ENCODE measurements at regions not wholly inside any gene's neighbourhood (a gene's known extent, or its start where the extent isn't known, plus 50 kb on each side); places are given as distances from the start of the nearest gene placed in this dataset.

- intact Hi-C loops (cut with micrococcal nuclease) = no loop called here
- H3K9me3 ChIP-seq (replicated peaks; ENCODE audit: control insufficient read depth, insufficient read depth, low read length) = no peaks in the 10 kb centered on the region
- H3K4me2 ChIP-seq (ENCODE audit: insufficient read depth, low read length) = no peak overlapping the region
- H3K79me2 ChIP-seq (ENCODE audit: control insufficient read depth, insufficient read depth, low read length) = no peaks in the 10 kb centered on the region
- no peak overlapping the region for H3K9ac ChIP-seq (replicated peaks; ENCODE audit: extremely low read depth, insufficient read depth, low read length)
- FAIRE-seq (no peak), DNase-seq (ENCODE audit: low read depth, low spot score) (no peak)
- POLR2A ChIA-PET = no interaction called here
- dilution Hi-C loops (cut with MboI; ENCODE audit: extremely low pct_ligation_motif_present, low sequenced_read_pairs) = no loop called here
- BruUV-seq (replicated peaks) = no TSS peak
- H3K36me3 ChIP-seq (ENCODE audit: control insufficient read depth in 2 of 2, extremely low read depth in 1 of 2, insufficient read depth in 2 of 2, low read length in 2 of 2) = no peaks in the 10 kb centered on the region
- no peak overlapping the region for H3K27ac ChIP-seq (ENCODE audit: insufficient read depth, low read depth, low read length)
- H3K9me1 ChIP-seq (replicated peaks; ENCODE audit: control insufficient read depth, extremely low read depth, insufficient read depth, low read length) = no peaks in the 10 kb centered on the region
- no peaks in the 10 kb centered on the region for H4K20me1 ChIP-seq (replicated peaks; ENCODE audit: control insufficient read depth, extremely low read depth, insufficient read depth, low read length)
- peaks cover 3% of the 10 kb centered on the region for H3K4me1 ChIP-seq (ENCODE audit: control insufficient read depth, extremely low read depth, insufficient read depth, low read length)
- H3K4me3 ChIP-seq (replicated peaks in 1 of 3; ENCODE audit: insufficient read depth in 1 of 3, low read depth in 1 of 3, low read length in 3 of 3) = no peak overlapping the region
- H3K27me3 ChIP-seq (ENCODE audit: control insufficient read depth in 2 of 2, insufficient read depth in 2 of 2, low read length in 2 of 2) = no peaks in the 10 kb centered on the region
- no peak overlapping the region for H2AFZ ChIP-seq (ENCODE audit: low read depth, low read length)
- no peak for TF ChIP-seq POLR2A (IDR thresholded peaks at IDR 0.05; ENCODE audit: low read depth, low read length)
- no peak for TF ChIP-seq EZH2 (IDR thresholded peaks at IDR 0.05; ENCODE audit: borderline replicate concordance, low read depth, low read length, severe bottlenecking)
- no peak for TF ChIP-seq GATA2 (IDR thresholded peaks at IDR 0.05; ENCODE audit: insufficient read depth, insufficient read length, low read depth, low read length)
- TF ChIP-seq, protein P1, sequence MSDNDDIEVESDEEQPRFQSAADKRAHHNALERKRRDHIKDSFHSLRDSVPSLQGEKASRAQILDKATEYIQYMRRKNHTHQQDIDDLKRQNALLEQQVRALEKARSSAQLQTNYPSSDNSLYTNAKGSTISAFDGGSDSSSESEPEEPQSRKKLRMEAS (IDR thresholded peaks at IDR 0.05; ENCODE audit: insufficient read depth, insufficient read length) = no peak
- no peak for TF ChIP-seq MYC (IDR thresholded peaks at IDR 0.05; ENCODE audit: low read depth, low read length)
- TF ChIP-seq POLR2AphosphoS5 (IDR thresholded peaks at IDR 0.05; ENCODE audit: insufficient read depth, low read depth, low read length) = no peak
- TF ChIP-seq JUN (IDR thresholded peaks at IDR 0.05; ENCODE audit: borderline replicate concordance, insufficient read depth, insufficient read length, low read depth) = no peak
- TF ChIP-seq, protein P2, sequence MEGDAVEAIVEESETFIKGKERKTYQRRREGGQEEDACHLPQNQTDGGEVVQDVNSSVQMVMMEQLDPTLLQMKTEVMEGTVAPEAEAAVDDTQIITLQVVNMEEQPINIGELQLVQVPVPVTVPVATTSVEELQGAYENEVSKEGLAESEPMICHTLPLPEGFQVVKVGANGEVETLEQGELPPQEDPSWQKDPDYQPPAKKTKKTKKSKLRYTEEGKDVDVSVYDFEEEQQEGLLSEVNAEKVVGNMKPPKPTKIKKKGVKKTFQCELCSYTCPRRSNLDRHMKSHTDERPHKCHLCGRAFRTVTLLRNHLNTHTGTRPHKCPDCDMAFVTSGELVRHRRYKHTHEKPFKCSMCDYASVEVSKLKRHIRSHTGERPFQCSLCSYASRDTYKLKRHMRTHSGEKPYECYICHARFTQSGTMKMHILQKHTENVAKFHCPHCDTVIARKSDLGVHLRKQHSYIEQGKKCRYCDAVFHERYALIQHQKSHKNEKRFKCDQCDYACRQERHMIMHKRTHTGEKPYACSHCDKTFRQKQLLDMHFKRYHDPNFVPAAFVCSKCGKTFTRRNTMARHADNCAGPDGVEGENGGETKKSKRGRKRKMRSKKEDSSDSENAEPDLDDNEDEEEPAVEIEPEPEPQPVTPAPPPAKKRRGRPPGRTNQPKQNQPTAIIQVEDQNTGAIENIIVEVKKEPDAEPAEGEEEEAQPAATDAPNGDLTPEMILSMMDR (IDR thresholded peaks at IDR 0.05; ENCODE audit: extremely low read depth in 1 of 2, insufficient read depth in 1 of 2, low read depth in 1 of 2, low read length in 2 of 2) = no peak
- no peak for TF ChIP-seq FOS (IDR thresholded peaks at IDR 0.05; ENCODE audit: borderline replicate concordance, insufficient read depth, low read length)
- CTCF ChIA-PET = no interaction called here
These were observed 56.0 kb upstream of the CHRNA7 start for GRCh38 chr15:31974154-31974794.

Measured in endothelial cell of umbilical vein (primary cell).